CD1c-positive myeloid dendritic cell (primary cell): ENCODE measurements at regions not wholly inside any gene's neighbourhood (a gene's known extent, or its start where the extent isn't known, plus 50 kb on each side); places are given as distances from the start of the nearest gene placed in this dataset.

Experiments
- DNase-seq: peaks from one replicate; pipeline ENCODE4 v3.0.0-alpha.2; 2016; ENCODE audit errors: extremely low spot score

GRCh38 chr2:78439122-78439521 is 586.4 kb upstream of the REG3G start:
- DNase-seq = no peak

- DNase-seq = no peak
Measured at GRCh38 chr2:78455586-78455985, 569.9 kb upstream of the REG3G start.

GRCh38 chr2:78457269-78457668 is 568.2 kb upstream of the REG3G start:
- no peak for DNase-seq

- no peak for DNase-seq
Measured at GRCh38 chr2:78465707-78466106, 559.8 kb upstream of the REG3G start.

- no peak for DNase-seq
Measured at GRCh38 chr2:78476619-78477229, 548.8 kb upstream of the REG3G start.

GRCh38 chr2:78486565-78486964 is 538.9 kb upstream of the REG3G start:
- DNase-seq = no peak

GRCh38 chr2:78498125-78498524 is 527.4 kb upstream of the REG3G start:
- no peak for DNase-seq

- no peak for DNase-seq
Measured at GRCh38 chr2:78506301-78506700, 519.2 kb upstream of the REG3G start.

- DNase-seq = no peak
Measured at GRCh38 chr2:78521938-78522337, 503.6 kb upstream of the REG3G start.

- no peak for DNase-seq
Measured at GRCh38 chr2:78532762-78533379, 492.6 kb upstream of the REG3G start.

GRCh38 chr2:78535395-78535794 is 490.1 kb upstream of the REG3G start:
- no peak for DNase-seq

- DNase-seq = no peak
Measured at GRCh38 chr2:78538322-78538721, 487.2 kb upstream of the REG3G start.

- no peak for DNase-seq
Measured at GRCh38 chr2:78540255-78540654, 485.2 kb upstream of the REG3G start.

- no peak for DNase-seq
Measured at GRCh38 chr2:78541088-78541450, 484.4 kb upstream of the REG3G start.

- no peak for DNase-seq
Measured at GRCh38 chr2:78541451-78542267, 483.8 kb upstream of the REG3G start.

GRCh38 chr2:78546843-78547242 is 478.7 kb upstream of the REG3G start:
- no peak for DNase-seq

- no peak for DNase-seq
Measured at GRCh38 chr2:78549766-78550165, 475.7 kb upstream of the REG3G start.

GRCh38 chr2:78553866-78554647 is 471.4 kb upstream of the REG3G start:
- no peak for DNase-seq

- no peak for DNase-seq
Measured at GRCh38 chr2:78561876-78562275, 463.6 kb upstream of the REG3G start.

GRCh38 chr2:78564666-78565065 is 460.8 kb upstream of the REG3G start:
- DNase-seq = no peak

- DNase-seq = no peak
Measured at GRCh38 chr2:78568782-78569373, 456.6 kb upstream of the REG3G start.

GRCh38 chr2:78576409-78576808 is 449.1 kb upstream of the REG3G start:
- no peak for DNase-seq
